DOHH2 (cell line): ENCODE measurements at regions not wholly inside any gene's neighbourhood (a gene's known extent, or its start where the extent isn't known, plus 50 kb on each side); places are given as distances from the start of the nearest gene placed in this dataset.

ENCODE experiments used
- CTCF ChIP-seq: fragments of 200-600 bp; sonication (generic); IDR thresholded peaks from one replicate; pipeline ENCODE4 v1.5.1; 2014; ENCODE audit warnings: antibody characterized with exemption, mild to moderate bottlenecking, low read depth, low read length; ENCODE audit not compliant: poor library complexity, severe bottlenecking
- EZH2phosphoT487 ChIP-seq: fragments of 200-600 bp; sonication (generic); IDR thresholded peaks from 2 replicates; pipeline ENCODE4 v1.6.1; 2017; ENCODE audit warnings: borderline replicate concordance, mild to moderate bottlenecking, antibody characterized with exemption, low read length, moderate library complexity, mixed read lengths

DNA sequence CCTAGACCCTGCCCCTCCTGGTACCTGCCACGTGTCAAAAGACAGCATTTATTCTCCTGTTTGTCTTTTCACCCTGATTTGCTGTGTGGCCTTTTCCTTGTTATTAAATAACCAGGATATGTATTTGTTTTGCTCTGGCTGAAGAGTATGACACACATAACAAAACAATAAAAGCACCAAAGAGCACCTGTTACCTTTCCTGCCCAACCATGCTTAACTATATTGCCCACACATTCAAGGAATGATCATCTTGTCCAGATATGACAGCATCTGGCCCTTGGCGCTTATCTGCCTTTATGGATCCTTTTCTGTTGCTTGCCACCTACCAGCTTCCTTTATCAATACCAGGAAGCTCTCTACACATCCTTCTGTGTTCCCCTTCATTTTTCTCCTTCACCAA lies 357.7 kb downstream of the FGFR2 start:
- TF ChIP-seq CTCF (no peak), EZH2phosphoT487 (no peak)
